GM19397 (cell line): ENCODE measurements at regions not wholly inside any gene's neighbourhood (a gene's known extent, or its start where the extent isn't known, plus 50 kb on each side); places are given as distances from the start of the nearest gene placed in this dataset.
"Not testable (repeated sequence)": the region's sequence is repeated elsewhere in the genome, so short reads cannot be mapped to it uniquely, and the experiment has no call there.

ENCODE experiments used
- ATAC-seq: cut with Tn5 transposase; IDR thresholded peaks from one replicate; pipeline ENCODE4 v1.9.1; 2021; ENCODE audit warnings: mild to moderate bottlenecking, moderate library complexity; ENCODE audit not compliant: unreplicated experiment

DNA sequence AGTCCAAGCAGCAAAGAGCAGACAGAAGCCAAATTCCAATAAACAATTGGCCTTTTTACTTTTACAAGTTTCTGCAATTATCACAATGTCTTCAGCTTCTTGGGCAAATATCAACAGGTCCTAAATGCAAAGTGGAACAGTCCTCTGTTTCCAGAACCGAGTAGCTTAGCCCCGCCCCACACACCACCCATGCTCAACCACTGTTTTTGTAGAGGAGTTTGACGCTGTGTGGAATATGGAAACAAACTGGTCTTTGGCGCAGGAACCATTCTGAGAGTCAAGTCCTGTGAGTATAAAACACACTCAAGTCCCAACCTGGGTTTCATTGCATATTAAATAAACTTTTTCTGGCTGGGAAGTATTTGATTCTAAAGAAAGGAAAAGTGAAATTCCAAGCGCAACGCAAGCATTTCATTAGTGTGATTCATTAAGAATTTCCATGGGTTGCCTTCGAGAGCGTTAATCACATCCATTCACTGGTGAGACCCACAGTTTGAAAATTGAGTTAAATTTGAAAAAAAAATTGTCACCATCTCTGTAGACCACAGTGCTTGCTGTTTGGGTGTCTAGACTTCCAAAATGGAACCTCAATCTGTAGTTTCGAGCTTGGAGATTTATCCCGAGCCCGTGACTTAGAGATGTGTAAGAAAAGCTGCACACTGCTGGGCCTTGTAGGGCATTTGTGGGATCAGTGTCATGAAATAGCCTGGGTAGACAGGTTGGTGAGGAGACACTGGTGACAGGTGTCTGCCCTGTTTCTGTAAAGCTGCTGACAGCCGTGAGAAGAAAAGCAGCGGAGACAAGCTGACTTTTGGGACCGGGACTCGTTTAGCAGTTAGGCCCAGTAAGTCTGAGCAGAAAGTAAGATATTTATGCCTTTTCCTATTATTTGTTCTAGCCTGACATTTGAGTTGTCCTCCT, 96.1 kb downstream of the DAD1 start:
- no peak for ATAC-seq

DNA sequence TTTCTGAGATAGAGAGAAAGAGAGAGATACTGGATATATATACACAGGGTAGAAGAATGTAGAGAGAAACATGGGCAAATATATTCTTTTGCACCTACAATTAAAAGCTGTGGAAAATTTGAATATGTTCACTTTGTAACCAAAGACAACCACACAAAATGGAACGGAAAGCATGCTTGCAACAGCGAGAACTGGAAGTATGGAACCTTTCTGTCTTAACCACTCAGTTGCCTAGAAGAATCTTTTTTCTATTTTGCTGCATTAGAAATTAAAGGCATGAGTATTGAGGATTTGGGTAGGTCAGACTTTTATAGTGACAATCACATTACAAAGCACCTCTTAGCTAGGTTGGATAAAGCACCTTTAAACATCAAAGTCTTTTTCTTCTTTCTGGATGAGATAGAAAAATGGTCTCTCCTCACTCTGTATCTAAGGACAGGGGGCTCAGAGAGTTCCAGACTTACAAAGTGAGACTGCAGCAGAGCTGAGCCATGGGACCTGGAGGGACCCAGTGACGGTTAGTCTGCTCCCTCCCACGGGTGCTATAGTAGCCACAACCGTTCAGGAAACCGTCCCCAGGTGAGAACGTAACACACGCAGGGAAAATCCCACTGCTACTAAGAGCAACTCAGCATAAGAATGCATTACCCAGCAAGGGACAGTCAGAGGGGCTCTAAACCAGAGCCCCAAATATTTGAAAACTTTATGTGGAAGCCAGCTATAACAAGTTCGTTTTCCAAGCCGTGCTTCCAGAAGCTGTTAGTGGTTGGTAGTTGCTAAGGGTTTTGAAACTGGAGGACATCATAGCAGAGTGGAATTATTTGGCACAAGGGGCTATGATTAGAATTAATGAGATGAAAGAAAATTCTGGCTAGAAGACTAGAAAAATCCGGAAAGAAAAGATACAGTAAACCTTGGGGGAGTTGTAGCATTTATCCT, 97.1 kb downstream of the DAD1 start:
- no peak for ATAC-seq

DNA sequence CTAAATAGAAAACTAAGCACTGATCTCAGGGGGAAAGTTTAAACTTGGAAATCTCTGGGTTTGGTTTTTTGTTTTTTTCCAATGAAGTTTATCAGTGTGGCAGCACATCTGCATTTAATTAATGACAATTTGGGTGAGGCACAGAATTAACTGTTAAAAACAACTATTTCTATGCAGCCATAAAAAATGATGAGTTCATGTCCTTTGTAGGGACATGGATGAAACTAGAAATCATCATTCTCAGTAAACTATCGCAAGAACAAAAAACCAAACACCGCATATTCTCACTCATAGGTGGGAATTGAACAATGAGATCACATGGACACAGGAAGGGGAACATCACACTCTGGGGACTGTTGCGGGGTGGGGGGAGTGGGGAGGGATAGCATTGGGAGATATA, 98.0 kb downstream of the DAD1 start:
- ATAC-seq = not testable (repeated sequence)

DNA sequence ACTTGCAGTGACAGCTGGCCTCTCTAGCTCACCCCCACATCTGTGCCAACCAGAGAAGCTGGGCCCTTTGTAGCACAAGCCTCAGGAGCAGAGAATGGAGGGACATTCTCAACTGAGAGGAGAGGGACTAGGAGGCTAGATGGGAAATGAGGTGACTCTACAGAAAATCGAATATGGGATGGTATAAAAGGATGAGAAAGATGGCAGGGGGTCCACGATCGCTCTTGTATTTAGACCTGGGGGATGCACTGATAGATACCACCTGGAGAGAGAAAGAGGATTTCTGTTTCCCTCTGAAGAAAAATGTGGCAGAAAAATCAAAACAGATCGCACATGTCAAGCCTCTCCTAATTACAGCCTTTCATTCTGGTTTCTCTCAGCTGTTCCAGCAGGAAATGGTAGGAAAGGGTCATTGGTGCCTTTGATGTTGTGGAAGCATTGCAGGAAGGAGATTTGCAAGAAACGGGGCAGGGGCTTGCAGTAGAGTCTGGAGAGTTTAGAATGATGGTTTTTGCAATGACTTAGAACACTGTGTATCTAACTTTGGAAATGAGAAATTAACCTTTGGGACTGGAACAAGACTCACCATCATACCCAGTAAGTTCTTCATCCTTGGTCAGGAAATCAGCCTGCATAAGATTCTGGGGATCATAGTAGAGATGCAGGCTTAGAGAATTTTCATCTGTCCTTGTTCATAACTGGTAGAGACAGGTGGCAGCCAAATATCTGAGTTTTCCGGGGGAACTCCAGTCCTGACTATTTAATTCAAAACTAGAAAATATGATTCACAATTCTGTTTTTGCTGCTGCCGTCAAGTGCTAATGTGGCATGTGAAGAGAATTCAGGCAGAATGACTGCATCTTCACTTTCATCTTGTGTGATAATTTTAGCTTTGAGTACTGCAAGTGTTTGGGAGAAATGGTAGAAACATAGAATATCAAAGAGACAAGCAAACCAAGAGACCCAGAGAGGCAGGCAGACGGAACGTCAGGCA, 98.8 kb downstream of the DAD1 start:
- no peak for ATAC-seq

DNA sequence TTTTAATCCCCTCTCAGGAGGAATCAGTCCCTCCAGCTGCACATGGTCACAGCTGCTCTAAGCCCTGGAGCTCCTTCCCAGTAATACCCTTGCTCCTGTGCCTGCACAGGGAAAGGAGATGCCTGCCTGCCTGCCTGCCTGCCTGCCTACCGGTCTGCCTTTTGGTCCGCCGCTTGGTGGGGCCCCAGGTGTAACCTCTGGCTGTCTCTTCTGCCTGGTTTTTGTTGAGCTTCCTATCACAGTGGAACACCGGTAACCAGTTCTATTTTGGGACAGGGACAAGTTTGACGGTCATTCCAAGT, 99.8 kb downstream of the DAD1 start:
- ATAC-seq = no peak

DNA sequence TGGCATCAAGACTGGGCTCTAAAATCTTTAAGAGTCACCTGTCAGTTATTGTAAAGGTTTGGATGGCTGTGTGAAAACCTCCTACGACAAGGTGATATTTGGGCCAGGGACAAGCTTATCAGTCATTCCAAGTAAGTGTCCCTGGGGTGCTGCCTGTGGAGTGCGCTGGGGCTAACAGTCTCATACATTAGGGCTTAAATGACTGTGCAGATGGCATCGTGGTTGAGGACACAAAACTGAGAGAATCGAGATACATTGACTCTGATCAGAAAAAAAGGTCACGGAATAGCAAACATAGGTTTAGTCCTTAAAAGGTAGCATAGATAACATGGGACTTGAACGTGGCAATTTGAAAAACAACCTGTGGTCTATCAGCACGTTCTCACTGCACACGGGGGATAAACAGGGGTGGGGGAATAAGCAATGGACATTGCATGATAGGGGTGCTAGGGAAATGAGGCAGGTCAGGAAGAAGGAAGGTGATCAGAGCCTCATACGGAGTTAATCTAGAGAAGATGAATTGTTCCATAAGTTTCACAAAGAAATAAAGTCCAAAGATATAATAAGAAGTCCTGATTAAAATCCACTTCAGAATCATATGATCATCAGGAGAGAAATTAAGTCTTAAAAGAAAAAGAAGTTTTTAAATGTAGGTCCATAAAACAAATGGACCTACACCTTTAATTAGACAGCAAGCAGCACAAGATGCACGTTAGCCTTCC, 100.3 kb downstream of the DAD1 start:
- no peak for ATAC-seq

DNA sequence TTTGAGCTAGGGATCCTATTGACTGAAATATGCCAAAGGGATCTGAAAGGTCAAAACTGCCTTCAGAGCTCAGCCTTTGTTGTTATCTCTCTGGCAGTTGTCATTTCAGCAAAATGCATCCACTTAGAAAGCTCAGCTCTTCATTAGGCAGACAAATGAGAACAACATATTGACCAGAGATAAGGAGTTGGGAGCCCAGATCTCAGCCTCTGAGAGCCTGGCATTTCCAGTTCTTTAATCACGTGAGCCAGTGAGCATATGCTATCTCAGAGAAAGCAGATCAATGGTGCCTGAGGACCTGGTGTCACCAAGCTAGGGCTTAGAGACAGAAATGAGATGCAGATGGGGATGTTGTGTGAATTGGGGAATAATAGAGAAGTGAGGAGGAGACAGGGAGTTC, 101.1 kb downstream of the DAD1 start:
- no peak for ATAC-seq

DNA sequence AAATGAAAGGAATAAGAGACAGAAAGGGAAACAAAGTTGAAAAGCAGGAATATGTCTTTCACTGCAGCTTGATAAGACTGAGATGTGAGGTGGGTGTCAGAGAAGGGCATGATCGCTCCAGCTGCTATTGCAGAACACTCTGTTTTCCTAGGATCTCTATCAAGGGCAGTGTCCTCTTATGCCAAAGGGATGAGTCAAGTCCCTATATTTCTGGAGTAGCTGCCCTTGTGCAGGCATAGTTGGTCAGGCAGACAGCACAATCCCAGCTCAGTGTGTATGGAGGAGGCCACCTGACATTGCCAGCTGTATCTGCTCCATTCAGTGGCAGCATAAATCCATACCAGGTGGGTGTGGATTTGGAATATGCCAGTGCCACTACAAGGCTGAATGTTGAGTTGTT, 101.6 kb downstream of the DAD1 start:
- ATAC-seq = no peak

DNA sequence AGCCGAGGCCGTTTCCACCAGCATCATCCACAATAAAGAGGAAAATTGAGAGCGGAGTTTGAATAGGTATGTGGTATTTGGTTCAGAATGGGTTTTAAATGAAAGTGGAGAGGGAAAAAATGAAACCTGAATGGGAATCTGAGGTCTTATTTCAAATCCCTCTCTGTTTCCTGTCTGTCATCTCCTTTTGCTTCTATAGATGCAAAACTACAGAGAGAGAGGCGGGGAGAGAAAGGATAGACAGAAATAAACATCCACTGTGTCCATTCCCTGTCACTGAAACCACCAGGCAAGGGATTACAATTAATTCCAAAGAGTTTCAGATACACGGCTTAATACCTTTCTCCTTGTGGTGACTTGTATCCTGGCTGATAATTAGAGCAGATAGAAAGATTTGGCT, 102.3 kb downstream of the DAD1 start:
- no peak for ATAC-seq

DNA sequence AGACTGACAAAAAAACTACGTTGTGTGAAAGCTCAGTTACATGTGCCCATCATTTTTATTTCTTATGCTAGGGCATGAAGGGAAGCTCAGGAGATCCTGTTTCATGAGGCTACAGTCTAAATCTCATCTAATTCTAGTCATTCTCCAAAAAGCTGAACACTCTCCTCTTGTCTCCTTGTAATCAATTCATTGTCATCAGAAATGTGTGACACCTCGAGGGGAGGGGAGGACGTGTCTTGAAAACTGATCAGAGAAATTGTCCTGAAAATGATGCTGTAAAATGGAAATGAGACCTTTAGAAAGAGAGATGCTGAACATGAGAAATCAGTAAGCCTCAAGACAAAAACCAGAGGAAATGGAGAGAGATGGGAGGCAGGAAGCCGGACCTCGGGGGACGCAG, 103.4 kb downstream of the DAD1 start:
- no peak for ATAC-seq

DNA sequence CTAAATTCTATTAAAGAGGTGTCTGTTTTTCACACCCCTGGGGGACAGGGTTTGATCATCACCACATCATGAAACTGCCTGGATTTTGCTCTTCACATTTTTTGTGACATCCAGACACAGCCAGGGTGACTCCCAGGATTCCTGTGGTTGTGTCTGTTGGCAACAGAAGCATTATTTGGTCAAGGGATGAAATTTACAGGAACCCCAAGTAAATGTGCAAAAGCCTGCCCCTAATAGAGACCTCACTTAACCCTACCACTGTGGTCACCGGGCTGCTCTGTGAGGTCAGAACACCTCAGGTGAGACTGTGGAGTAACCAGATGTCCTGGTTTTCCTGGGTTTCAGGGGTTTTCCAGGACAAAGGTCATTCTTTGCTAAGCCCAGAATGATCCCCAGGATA, 103.8 kb downstream of the DAD1 start:
- no peak for ATAC-seq

DNA sequence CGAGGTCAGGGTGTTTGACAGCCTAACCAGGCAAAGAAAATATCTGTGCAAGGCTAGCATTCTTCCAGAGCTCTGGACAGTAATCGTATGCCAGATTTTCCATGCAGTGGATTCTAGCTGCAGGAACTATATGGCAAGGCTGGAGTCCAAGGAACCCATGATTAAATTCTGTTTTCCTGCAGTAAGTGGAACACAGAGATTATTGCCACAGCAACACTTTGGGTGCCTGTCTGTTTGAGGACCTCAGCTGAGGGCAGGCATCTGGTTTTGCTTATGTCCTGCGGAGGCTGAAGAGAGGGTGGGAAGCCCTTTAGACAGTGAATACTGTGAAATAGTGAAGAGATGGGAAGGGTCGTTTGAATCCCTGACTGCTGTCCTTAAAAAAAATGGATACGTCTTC, 104.4 kb downstream of the DAD1 start:
- ATAC-seq = no peak

DNA sequence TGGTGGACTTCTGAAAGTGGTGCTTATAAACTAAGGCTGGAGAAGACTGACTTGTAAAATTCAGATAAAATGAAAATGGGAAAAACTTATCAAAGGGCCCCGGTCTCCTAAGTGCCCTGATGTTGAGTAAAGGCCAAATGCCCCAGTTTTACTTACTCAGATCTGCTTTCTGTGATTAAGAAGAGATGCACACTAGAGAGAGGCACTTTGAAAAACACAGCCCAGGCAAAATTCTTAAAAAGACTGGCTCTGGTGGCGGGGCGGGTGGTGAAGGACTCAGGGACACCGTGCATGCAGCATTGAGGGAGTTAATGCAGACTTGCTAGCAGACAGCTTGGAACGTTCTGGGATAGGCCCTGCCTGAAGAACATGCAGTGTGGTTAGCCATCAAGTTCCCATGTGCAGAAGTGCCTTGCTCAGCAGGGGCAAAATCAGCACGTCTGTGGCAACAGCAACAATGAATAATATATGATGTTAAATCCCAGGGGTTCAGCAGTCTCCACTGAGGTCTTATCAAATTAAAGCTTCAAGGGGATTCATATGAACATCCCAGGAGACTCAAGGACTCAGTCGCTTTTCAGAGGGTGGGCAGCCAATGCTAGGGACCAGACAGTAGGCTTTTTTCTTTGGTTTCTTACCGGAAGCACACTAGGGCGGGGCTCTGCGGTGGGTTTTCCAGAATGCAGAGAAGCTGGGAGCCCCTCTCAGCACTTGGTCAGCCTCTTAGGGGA, 105.0 kb downstream of the DAD1 start:
- ATAC-seq = no peak

DNA sequence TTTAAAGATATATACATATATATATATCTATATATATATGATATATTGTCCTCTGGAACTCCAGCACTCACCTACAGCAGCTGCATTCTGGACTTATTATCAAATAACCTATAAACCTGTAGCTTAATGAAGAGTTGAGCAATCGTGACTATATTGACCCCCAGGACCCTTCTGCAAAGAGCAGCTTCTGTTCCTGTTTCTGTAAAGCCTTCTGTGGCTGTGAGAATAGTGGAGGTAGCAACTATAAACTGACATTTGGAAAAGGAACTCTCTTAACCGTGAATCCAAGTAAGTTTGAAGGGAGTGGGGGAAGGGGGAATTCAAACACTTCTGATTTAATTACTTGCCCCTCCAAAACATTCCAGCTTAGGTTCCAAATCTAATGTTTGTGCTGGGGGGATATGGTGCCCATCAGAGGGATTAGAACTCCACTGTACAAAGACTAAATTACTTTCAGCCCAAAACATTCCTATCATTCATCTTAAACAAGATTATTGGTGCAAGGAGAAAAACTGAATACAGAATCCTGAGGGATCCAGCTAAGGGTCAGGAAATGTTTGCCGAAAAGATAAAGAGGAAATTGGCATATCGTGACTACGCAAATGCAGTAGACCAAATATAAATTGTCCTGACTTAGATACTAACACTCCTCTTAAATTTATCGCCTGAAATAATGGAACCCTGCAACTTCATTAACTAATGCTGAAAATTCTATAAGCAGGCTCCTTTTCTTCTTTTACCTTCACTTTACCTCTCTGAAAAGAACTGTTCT, 106.1 kb downstream of the DAD1 start:
- ATAC-seq = no peak

DNA sequence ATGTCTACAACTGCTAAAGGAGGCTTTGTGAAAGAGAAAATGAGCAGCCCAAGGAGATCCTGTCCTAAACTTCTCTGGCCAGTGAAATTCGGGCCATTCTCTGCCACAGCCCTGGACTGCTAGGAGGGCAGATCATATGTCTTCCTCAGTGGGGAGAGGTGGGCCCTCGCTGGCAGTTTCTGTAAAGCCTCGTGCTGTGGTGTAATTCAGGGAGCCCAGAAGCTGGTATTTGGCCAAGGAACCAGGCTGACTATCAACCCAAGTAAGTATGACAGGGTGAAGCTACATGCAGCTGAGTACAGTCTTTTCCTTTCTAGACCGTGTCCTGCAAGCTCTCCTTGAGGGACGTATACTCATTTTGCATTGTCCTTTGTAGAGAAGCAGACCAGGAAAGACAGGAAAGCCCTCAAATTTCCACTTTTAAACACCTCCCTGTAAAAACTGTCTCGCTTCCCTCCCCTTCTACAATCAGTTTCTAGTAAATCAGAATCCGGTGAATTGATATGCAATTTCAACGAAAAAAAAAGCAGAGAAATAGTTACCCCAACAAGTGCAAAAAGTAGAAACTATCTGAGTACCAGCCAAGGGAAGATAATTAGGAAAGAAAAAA, 106.8 kb downstream of the DAD1 start:
- ATAC-seq = no peak

DNA sequence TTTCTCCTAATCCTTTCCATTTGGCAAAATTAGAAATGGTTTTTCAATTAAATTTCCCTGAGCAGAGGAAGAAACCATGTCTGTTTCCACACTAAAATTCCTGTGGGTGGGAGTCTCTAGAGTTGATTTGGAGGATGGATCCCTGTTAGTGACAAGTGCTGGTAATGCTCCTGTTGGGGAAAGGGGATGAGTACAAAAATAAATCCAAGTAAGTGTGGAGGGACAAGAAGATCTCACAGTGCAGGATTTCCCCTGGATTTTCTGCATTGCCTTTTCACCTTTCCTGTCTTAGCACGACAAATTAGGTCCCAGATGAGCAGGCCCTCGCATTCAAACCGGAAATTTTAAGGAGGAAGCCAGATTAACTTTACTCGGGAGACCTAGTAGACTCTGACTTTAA, 107.5 kb downstream of the DAD1 start:
- no peak for ATAC-seq

DNA sequence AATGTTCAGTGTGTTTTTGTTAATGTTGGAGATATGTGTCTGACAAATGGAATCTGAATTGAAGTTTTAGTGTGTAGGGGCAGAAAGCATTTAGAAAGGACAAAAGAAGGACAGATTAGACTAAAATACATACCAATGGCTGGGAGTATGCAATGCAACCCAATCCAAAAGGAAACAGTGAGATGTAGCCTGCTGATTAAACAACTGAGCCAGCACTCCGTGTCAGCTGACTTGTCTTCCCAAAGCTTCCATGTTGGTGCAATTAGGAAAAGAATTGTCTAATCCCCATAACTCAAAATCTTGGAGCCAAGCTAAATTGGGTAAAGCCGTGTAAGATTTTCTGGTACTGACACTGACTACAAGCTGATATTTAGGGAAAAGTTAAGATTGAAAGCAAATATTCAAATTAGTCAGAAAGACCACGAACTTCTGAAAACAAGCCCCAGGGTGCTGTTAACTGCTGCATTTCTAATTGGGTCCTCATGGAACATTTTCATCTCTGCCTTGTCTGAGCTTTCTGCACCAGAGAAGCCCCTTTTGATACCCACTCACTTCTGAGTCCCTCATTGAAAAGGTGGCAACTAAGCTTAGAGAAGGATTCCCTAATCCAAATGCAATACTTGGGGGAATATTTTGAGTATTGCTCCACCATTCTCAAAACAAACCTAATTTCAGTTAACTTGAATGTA, 109.1 kb downstream of the DAD1 start:
- ATAC-seq = no peak

DNA sequence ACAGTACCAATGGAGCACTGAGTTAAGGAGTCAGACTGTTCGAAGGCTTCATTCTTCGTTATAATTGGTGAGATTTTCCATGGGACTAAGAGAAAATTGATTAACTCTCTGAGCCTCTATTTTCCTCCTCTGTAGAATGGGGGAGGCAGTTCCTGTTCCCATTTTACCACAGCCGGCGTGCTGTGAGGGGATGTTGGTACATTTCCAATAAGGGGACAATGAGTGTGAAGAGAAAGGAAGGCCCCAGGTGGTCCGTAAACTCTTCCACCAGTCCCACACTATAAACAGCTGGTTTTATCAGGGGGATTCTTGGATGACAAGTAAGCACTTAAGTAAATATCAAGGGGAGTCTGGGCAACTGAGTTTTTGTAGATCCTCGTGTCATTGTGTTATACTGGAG, 109.9 kb downstream of the DAD1 start:
- no peak for ATAC-seq
